HG02852 (cell line): ENCODE measurements at regions not wholly inside any gene's neighbourhood (a gene's known extent, or its start where the extent isn't known, plus 50 kb on each side); places are given as distances from the start of the nearest gene placed in this dataset.

Experiments used
- ATAC-seq: cut with Tn5 transposase; IDR thresholded peaks from one replicate; pipeline ENCODE4 v1.9.1; 2021; ENCODE audit warnings: mild to moderate bottlenecking, moderate library complexity; ENCODE audit not compliant: unreplicated experiment

GRCh38 chr20:40103420-40103819, 585.6 kb downstream of the MAFB start:
- ATAC-seq = no peak

- no peak for ATAC-seq
These were observed 587.5 kb downstream of the MAFB start for GRCh38 chr20:40101560-40101959.

- no peak for ATAC-seq
These were observed 588.8 kb downstream of the MAFB start for GRCh38 chr20:40100261-40100660.

DNA sequence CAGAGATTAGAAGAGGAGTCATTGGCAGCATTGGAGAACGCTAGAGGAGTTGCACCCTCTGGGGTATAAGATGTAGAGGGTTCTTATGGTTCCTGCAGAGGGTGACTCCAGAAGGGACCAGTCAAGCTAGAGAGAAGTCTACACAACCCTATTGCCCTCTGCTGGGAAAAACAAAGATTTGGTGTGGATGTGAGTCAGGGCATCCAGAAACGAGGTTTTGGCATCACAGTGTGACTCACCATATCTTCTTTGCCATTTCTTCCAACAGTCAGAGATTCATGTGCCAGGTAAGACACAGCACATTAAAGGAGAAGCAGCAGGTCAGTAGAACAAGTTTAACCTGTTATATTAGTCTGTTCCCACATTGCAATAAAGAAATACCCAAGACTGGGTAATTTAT, 598.8 kb downstream of the MAFB start:
- no peak for ATAC-seq

DNA sequence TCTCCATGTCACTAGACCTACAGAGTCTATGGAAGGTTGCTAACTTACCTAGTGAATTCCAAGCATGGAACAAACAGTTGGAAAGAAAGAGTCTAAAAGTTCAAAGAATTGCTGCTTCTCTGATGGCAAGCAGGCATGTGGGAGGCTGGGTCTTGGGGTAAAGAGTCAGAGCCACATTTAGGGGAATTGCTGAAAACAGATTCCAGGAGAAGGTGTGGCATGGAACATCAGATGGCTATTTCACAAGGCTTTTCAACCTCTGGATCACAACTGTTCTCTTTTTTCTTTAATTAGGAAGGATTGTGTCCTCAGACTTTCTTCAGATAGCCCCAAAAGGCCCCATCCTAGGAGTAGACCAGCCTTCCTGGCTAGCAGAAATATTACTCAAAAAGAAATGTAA, 601.5 kb downstream of the MAFB start:
- no peak for ATAC-seq

- no peak for ATAC-seq
These were observed 603.5 kb downstream of the MAFB start for GRCh38 chr20:40085513-40085912.

DNA sequence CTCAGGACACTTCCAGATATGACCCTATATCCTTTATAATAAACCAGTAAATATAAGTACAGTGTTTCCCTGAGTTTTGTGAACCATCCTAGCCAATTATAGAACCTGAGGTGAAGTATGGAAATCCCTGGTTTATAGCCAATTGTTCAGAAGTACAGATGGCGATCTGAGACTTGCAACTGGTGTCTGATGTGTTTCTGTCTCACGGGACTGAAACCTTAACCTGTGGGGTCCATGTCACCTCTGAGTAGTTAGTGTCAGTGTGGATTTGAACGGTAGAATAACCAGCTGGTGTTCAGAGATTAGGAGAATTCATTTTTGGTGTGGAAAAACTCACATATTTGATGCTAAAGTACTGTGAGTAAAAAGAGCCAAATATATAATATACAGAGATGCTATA, 606.6 kb downstream of the MAFB start:
- no peak for ATAC-seq

DNA sequence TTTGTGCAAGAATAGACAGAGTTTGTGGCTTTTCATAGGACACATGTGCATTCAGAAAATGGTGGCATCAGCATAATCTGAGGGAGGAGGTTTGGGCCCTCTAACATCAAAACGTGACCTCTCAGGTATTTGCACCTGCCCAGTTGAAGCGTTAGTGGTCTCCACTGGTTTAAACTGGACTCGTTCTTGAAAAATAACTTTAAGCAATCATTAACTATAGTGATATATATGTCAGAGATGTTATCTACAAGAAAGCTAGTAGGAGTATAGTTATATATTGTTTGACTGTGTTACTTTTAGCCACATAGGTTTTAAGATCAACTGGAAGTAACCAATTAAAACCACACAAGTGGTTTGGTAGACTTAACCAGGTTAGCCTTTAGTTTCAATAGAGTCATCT, 607.4 kb downstream of the MAFB start:
- no peak for ATAC-seq

- no peak for ATAC-seq
These were observed 608.9 kb downstream of the MAFB start for GRCh38 chr20:40080041-40080652.

- ATAC-seq = no peak
These were observed 615.4 kb downstream of the MAFB start for GRCh38 chr20:40073535-40074111.

GRCh38 chr20:40072907-40073306, 616.1 kb downstream of the MAFB start:
- no peak for ATAC-seq

DNA sequence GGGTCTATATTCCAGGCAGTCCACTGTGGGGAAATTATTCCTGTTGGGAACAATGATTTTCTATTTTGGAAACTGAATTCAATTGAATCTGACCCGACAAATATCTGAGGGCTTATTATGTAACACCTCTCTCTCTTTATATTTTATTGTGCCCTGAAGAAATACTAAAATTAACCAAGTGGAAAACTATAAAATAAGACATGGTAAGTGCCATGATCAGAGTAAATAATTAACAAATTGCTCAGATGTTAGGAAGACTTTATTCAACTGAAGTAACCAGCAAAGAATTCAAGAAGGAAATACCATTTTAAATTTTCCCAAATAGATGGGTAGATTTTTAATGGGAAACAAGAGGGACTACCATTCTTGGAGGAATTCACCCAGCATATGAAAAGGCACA, 632.9 kb downstream of the MAFB start:
- no peak for ATAC-seq

- ATAC-seq = no peak
These were observed 633.3 kb downstream of the MAFB start for GRCh38 chr20:40055711-40056110.

DNA sequence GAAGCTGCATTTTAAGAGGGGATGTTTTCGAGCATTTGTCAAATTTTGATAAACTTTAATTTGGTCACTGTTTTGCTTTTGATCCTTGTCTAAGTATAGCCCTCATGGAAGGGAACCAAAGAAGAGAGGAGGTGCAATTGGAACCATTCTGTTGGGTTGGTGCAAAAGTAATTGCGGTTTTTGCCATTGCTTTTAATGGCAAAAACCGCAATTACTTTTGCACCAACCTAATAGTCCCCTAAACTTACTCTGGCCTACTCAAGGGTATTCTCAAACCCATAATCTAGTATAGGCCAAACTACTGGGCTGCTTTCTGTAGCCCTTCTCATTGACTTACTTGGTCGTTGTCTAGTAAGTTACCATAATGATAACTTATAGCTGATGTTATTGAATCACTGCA, 634.7 kb downstream of the MAFB start:
- no peak for ATAC-seq

DNA sequence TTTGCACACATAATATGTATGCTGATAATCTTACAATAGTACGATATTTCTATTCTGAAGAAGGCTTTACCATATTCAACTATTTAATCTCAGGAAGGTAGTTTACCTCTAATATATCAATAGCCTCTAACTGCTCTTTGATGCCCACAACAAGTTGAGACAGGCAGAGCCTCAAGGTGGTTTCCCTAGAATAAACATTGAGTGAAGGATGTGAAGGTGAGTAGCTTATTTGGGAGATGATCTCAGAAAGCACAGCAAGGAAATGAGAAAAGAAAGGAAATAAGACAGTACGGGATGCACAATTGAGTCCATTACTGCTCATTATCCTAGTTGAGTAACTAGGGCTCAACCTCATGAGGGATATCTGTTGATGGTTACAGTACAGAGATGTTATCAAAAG, 638.4 kb downstream of the MAFB start:
- ATAC-seq = no peak

- ATAC-seq = no peak
These were observed 639.2 kb downstream of the MAFB start for GRCh38 chr20:40049854-40050253.

- no peak for ATAC-seq
These were observed 642.3 kb downstream of the MAFB start for GRCh38 chr20:40046703-40047102.

GRCh38 chr20:40037511-40037910, 651.5 kb downstream of the MAFB start:
- ATAC-seq = no peak

GRCh38 chr20:40029589-40029988, 659.4 kb downstream of the MAFB start:
- no peak for ATAC-seq

GRCh38 chr20:40019510-40019909, 669.5 kb downstream of the MAFB start:
- ATAC-seq = no peak

DNA sequence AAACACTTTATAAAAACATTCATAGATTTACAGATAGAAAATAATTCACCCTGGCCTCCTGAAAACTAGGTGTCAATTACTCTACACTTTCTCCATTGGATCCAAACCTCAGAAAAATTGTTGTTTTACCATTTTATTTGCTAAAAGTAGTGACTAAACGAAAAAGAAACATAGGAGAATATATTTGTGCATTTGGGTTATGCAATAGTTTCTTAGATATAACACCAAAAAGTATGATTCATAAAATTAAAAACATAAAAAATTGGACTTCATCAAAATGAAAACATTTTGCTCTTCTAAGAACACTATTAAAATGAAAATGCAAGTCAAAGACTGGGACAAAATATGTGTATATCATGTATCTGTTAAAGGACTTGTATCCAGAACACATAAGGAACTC, 671.3 kb downstream of the MAFB start:
- no peak for ATAC-seq

- no peak for ATAC-seq
These were observed 672.1 kb downstream of the MAFB start for GRCh38 chr20:40016890-40017289.

GRCh38 chr20:40016392-40016791, 672.6 kb downstream of the MAFB start:
- ATAC-seq = no peak
